ENCODE measurements at regions not wholly inside any gene's neighbourhood (a gene's known extent, or its start where the extent isn't known, plus 50 kb on each side); places are given as distances from the start of the nearest gene placed in this dataset.
A peak's percentile ranks its signal among the peaks of the same experiment; 100 is the strongest.

GRCh38 chr10:98328640-98329039, 60.6 kb upstream of the LOXL4 start:
- Mint-ChIP-seq H3K9me3 (no peaks in the 10 kb centered on the region), H3K4me3 (no peak overlapping the region)

DNA sequence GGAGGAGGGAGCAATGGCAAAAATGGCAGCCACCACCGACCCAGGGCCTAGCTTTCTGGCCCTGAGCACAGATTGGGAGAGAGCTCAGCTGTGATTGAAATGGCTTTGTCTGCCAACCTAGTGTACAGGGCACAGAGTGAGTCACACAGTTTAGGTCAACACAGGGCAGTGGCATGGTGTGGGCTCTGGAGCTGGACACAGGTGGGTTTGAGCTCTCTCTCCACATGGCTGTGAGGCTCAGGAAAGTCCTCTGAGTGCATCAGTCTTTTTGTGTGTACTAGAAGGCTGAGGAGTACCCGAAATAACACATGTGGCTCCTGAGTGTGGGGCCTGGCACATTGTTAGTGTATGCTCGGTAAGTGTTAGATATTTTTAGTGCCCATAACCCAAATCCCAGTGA, 60.2 kb upstream of the LOXL4 start:
- no peak overlapping the region for H3K4me3 ChIP-seq (ENCODE audit: low read length)
- H3K9ac ChIP-seq (ENCODE audit: extremely low read depth, low read length, poor library complexity, severe bottlenecking): no peak overlapping the region
- Mint-ChIP-seq H3K9me3 (no peaks in the 10 kb centered on the region), H3K4me1 (no peaks in the 10 kb centered on the region), H3K4me3 (no peak overlapping the region), H3K36me3 (ENCODE audit: low read depth) (no peaks in the 10 kb centered on the region), H3K27me3 (ENCODE audit: insufficient read depth) (peaks cover 1% of the 10 kb centered on the region), H3K27ac (no peak overlapping the region)
- no peaks in the 10 kb centered on the region for H3K9me3 ChIP-seq (ENCODE audit: control insufficient read depth, low read length)
- no peaks in the 10 kb centered on the region for H3K4me1 ChIP-seq (ENCODE audit: control insufficient read depth, insufficient read depth, low read length)
- no peak for TF ChIP-seq CTCF (conservative IDR thresholded peaks at IDR 0.05)
- H3K27me3 ChIP-seq (ENCODE audit: control insufficient read depth, insufficient read depth, low read length, poor library complexity, severe bottlenecking): no peaks in the 10 kb centered on the region
- no peak for DNase-seq
- H3K27ac ChIP-seq (ENCODE audit: low read depth, low read length): no peak overlapping the region
- WGBS, 2 experiments (ENCODE audit: insufficient coverage in 1 of 2, insufficient read length in 1 of 2): 82 to 93% methylated on average over 3 of the region's 3 CpGs
- no peaks in the 10 kb centered on the region for H3K36me3 ChIP-seq (ENCODE audit: control insufficient read depth, insufficient read depth, low read length)

More at GRCh38 chr10:98328640-98329039, 60.6 kb upstream of the LOXL4 start:
- Mint-ChIP-seq H3K36me3 (ENCODE audit: low read depth) (no peaks in the 10 kb centered on the region), H3K27ac (no peak overlapping the region), H3K27me3 (ENCODE audit: insufficient read depth) (peaks cover 1% of the 10 kb centered on the region), H3K4me1 (no peaks in the 10 kb centered on the region)
- Histone ChIP-seq H3K36me3 (ENCODE audit: control insufficient read depth, insufficient read depth, low read length) (no peaks in the 10 kb centered on the region), H3K9ac (ENCODE audit: extremely low read depth, low read length, poor library complexity, severe bottlenecking) (no peak overlapping the region), H3K27ac (ENCODE audit: low read depth, low read length) (no peak overlapping the region), H3K9me3 (ENCODE audit: control insufficient read depth, low read length) (no peaks in the 10 kb centered on the region), H3K4me1 (ENCODE audit: control insufficient read depth, insufficient read depth, low read length) (no peaks in the 10 kb centered on the region), H3K4me3 (ENCODE audit: low read length) (no peak overlapping the region), H3K27me3 (ENCODE audit: control insufficient read depth, insufficient read depth, low read length, poor library complexity, severe bottlenecking) (no peaks in the 10 kb centered on the region)
- no peak for DNase-seq
- WGBS, 2 experiments (ENCODE audit: insufficient coverage in 1 of 2, insufficient read length in 1 of 2): 83 to 94% methylated on average over 1 of the region's 1 CpG
- TF ChIP-seq CTCF (conservative IDR thresholded peaks at IDR 0.05): no peak

- Histone ChIP-seq H3K4me1 (ENCODE audit: control insufficient read depth, insufficient read depth, low read length) (no peaks in the 10 kb centered on the region), H3K27me3 (ENCODE audit: control insufficient read depth, insufficient read depth, low read length, poor library complexity, severe bottlenecking) (no peaks in the 10 kb centered on the region), H3K36me3 (ENCODE audit: control insufficient read depth, insufficient read depth, low read length) (no peaks in the 10 kb centered on the region), H3K4me3 (ENCODE audit: low read length) (no peak overlapping the region), H3K27ac (ENCODE audit: low read depth, low read length) (peak overlapping the region; percentile 18), H3K9ac (ENCODE audit: extremely low read depth, low read length, poor library complexity, severe bottlenecking) (no peak overlapping the region), H3K9me3 (ENCODE audit: control insufficient read depth, low read length) (no peaks in the 10 kb centered on the region)
- Mint-ChIP-seq H3K9me3 (no peaks in the 10 kb centered on the region), H3K4me1 (no peaks in the 10 kb centered on the region), H3K27me3 (ENCODE audit: insufficient read depth) (peaks cover 1% of the 10 kb centered on the region), H3K4me3 (no peak overlapping the region), H3K27ac (no peak overlapping the region), H3K36me3 (ENCODE audit: low read depth) (no peaks in the 10 kb centered on the region)
- 83 to 85% methylated on average over 8 to 15 of the region's 15 CpGs for WGBS, 2 experiments (ENCODE audit: insufficient coverage in 1 of 2, insufficient read length in 1 of 2)
- no peak for TF ChIP-seq CTCF (conservative IDR thresholded peaks at IDR 0.05)
- DNase-seq: no peak
These were observed 58.6 kb upstream of the LOXL4 start for GRCh38 chr10:98326621-98327027.

Measured in endodermal cell (in vitro differentiated cells).